ENCODE measurements at regions not wholly inside any gene's neighbourhood (a gene's known extent, or its start where the extent isn't known, plus 50 kb on each side); places are given as distances from the start of the nearest gene placed in this dataset.

DNA sequence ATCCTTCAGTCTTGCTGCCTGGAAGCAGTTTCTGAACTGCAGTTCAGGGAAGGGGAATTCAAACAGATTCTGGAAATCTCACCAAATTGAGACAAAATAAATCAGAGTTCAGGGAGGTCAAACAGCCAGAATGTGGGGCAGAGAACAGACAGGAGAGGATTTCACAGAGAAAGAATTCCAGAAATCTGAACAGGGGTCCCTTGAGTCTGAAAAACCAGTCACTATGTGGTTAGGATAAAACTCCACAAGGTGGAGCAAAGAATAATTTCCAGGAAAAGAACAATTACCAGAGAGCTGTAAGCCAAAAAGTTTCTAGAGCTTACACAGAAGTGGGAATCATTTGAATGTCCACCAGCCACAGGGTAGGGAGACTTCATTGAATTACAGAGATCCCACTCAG lies 84.7 kb downstream of the URB2 start:
- TF ChIP-seq, protein P1, sequence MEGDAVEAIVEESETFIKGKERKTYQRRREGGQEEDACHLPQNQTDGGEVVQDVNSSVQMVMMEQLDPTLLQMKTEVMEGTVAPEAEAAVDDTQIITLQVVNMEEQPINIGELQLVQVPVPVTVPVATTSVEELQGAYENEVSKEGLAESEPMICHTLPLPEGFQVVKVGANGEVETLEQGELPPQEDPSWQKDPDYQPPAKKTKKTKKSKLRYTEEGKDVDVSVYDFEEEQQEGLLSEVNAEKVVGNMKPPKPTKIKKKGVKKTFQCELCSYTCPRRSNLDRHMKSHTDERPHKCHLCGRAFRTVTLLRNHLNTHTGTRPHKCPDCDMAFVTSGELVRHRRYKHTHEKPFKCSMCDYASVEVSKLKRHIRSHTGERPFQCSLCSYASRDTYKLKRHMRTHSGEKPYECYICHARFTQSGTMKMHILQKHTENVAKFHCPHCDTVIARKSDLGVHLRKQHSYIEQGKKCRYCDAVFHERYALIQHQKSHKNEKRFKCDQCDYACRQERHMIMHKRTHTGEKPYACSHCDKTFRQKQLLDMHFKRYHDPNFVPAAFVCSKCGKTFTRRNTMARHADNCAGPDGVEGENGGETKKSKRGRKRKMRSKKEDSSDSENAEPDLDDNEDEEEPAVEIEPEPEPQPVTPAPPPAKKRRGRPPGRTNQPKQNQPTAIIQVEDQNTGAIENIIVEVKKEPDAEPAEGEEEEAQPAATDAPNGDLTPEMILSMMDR (conservative IDR thresholded peaks at IDR 0.05; ENCODE audit: low read depth, low read length) = peak; percentile 16
- no peak overlapping the region for H3K4me3 ChIP-seq (ENCODE audit: low read depth, low read length)

DNA sequence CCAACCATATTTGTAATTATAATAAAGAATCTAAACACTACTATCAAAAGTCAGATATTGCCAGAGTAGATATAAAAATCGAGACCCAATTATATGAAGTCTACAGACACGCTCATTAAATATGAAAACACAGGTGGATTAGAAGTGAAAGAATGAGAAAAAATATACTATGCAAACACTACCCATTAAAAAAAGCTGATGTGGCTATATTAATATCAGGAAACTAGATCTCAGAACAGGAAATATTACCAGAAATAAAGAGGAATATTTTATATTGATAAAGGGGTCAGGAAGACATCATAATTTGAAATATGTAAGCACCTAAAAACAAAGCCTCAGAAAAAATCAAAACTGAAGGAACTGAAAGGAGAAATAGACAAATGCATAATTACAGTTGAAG lies 88.3 kb downstream of the URB2 start:
- TF ChIP-seq, protein P1 (conservative IDR thresholded peaks at IDR 0.05; ENCODE audit: low read depth, low read length) = no peak
- H3K4me3 ChIP-seq (ENCODE audit: low read depth, low read length) = no peak overlapping the region
- no peak for DNase-seq (ENCODE audit: low read depth)

More for the DNA sequence above, 84.7 kb downstream of the URB2 start:
- peak; percentile 38 for DNase-seq (ENCODE audit: low read depth)

DNA sequence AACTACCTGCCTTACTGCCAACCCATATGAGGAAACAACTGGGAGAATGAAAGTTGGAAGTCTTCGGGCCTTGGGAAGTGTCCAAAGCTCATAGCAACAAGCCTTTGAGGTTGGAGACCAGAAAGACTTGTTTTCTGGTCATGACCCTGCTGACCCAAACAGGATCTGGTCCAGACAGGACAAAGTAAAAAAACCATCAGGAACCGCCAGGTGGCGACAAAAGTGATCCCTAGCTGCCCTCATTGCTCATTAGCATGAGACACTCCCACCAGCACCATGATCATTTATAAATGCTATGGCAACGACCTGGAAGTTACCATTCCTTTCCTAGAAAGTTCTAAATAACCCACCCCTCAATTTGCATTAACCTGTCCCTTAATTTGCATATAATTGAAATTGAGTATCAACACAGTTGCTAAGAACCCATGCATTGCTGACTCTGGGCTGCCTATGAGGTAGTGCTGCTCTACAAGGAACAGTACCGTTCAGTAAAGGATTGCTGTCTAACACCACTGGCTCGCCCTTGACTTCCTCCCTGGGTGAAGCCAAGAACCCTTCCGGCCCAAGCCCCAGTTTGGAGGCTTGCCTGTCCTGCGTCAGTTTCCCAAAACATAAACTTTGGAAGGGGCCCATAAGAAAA lies 89.0 kb downstream of the URB2 start:
- TF ChIP-seq, protein P1 (conservative IDR thresholded peaks at IDR 0.05; ENCODE audit: low read depth, low read length) = no peak
- H3K4me3 ChIP-seq (ENCODE audit: low read depth, low read length) = no peak overlapping the region
- no peak for DNase-seq (ENCODE audit: low read depth)

DNA sequence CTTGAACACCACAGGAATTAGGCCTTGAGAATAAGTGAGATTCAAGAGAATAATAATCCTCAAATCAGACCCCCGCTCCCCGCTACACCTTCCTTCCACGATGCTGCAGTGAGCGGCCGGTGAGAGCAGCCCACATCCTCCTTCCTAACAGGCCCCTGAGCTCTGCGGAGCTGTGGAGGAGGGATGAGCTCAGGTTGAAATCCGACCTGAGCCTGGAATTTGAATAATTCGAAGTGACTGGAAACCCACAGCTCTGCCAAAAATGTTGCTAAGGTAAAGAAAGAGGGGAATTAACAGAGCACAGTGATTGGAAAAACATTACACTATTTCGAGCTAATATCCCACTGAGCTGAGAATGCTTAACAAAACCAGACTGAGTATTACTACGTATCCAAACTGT lies 90.0 kb downstream of the URB2 start:
- DNase-seq (ENCODE audit: low read depth) = peak; percentile 83
- TF ChIP-seq, protein P1 (conservative IDR thresholded peaks at IDR 0.05; ENCODE audit: low read depth, low read length) = no peak
- H3K4me3 ChIP-seq (ENCODE audit: low read depth, low read length) = no peak overlapping the region

DNA sequence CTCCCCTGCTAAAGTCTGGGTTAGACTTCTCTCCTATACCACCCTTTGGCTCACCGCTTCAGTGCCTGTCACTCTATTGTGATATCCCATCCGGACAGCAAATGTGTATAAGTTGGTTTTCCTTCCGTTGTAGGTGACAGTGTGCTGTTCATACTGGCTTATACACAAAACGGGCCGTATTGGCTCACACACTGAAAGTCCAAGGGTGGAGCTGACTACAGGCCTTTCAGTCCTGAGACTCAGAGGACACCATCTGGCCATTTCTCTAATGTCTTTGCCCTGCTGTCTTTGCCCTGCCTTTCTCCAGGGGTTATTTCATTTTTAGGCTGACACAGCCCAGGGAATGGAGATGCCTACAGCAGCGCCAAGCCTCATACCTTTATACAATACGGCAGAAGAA lies 90.7 kb downstream of the URB2 start:
- TF ChIP-seq, protein P1 (conservative IDR thresholded peaks at IDR 0.05; ENCODE audit: low read depth, low read length) = no peak
- H3K4me3 ChIP-seq (ENCODE audit: low read depth, low read length) = no peak overlapping the region
- no peak for DNase-seq (ENCODE audit: low read depth)

DNA sequence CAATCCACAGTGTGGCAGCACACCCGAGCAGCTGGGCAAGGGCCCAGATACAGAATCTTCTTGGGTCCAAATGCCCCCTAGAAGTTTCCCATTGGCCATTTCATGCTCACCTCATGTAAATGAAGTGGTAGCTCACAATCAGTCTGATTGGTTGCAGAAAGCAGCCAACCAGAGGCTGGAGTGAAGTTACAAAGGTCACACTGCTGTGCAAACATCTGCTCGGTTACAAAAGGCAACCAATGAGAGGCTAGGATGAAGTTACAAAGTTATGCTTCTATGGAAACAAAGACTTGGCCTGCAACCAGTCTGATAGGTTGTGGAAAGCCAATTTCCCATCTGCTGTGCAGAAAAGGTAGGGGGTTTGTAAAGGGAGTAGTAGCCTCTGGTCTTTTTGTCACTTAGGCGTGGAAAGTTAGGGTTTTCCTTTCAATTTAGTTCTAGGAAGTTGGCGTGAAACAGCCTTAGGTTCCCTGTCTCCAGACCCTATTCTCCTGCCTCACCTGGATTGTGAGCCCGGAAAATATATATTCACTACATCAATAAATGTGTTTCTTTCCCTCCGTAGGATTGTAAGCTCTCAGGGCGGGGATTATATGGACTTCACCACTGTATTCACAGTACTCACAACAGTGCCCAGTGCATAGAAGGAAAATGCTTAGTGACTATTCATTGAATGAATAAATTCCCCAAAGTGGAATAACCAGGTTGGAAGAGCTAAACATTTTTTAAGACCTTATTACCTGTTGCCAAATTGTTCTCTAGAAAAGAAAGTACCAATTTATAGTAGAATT lies 91.9 kb downstream of the URB2 start:
- H3K4me3 ChIP-seq (ENCODE audit: low read depth, low read length) = no peak overlapping the region
- peak; percentile 16 for DNase-seq (ENCODE audit: low read depth)
- TF ChIP-seq, protein P1 (conservative IDR thresholded peaks at IDR 0.05; ENCODE audit: low read depth, low read length) = no peak
